ENCODE measurements at regions not wholly inside any gene's neighbourhood (a gene's known extent, or its start where the extent isn't known, plus 50 kb on each side); places are given as distances from the start of the nearest gene placed in this dataset.

- DNase-seq: no peak
These were observed 56.2 kb upstream of the PJA1 start for GRCh38 chrX:69221239-69222102.

GRCh38 chrX:69218407-69218997 is 53.2 kb upstream of the PJA1 start:
- no peak for DNase-seq

- DNase-seq: no peak
These were observed 51.7 kb upstream of the PJA1 start for GRCh38 chrX:69216911-69217310.

GRCh38 chrX:69216446-69216845 is 51.2 kb upstream of the PJA1 start:
- no peak for DNase-seq

GRCh38 chrX:69215161-69215875 is 50.1 kb upstream of the PJA1 start:
- no peak for DNase-seq
